MM.1S (cell line): ENCODE measurements at regions not wholly inside any gene's neighbourhood (a gene's known extent, or its start where the extent isn't known, plus 50 kb on each side); places are given as distances from the start of the nearest gene placed in this dataset.

ENCODE experiments used
- EZH2 ChIP-seq: fragments of 300-600 bp; sonication (generic); optimal IDR thresholded peaks from 2 replicates; pipeline ENCODE3; 2017; ENCODE audit warnings: low read depth, mild to moderate bottlenecking, antibody characterized with exemption, low read length, mixed read lengths
- TF ChIP-seq, protein P1 (sequence below): fragments of 300-600 bp; sonication (generic); IDR thresholded peaks from 2 replicates; pipeline ENCODE4 v1.5.1; 2016; ENCODE audit warnings: antibody characterized with exemption, low read length, mixed read lengths

DNA sequence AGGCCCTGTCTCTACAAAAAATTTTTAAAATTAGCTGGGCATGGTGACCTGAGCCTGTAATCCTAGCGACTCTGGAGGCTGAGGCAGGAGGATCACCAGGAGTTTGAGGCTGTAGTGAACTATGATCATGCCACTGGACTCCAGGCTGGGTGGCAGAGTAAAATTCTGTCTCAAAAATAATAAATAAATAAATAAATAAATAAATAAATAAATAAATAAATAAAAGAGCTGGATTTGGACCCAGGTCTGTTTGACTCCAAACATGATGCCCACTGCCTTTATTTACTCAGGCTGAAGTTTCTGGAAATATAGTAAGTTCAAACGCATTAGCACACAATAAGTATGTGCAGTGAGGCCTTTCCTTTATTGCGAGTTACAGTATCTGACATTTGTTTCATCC, 75.0 kb downstream of the THNSL2 start:
- TF ChIP-seq, protein P1, sequence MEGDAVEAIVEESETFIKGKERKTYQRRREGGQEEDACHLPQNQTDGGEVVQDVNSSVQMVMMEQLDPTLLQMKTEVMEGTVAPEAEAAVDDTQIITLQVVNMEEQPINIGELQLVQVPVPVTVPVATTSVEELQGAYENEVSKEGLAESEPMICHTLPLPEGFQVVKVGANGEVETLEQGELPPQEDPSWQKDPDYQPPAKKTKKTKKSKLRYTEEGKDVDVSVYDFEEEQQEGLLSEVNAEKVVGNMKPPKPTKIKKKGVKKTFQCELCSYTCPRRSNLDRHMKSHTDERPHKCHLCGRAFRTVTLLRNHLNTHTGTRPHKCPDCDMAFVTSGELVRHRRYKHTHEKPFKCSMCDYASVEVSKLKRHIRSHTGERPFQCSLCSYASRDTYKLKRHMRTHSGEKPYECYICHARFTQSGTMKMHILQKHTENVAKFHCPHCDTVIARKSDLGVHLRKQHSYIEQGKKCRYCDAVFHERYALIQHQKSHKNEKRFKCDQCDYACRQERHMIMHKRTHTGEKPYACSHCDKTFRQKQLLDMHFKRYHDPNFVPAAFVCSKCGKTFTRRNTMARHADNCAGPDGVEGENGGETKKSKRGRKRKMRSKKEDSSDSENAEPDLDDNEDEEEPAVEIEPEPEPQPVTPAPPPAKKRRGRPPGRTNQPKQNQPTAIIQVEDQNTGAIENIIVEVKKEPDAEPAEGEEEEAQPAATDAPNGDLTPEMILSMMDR = no peak
- TF ChIP-seq EZH2 = no peak
